GM21717 (cell line): ENCODE measurements at regions not wholly inside any gene's neighbourhood (a gene's known extent, or its start where the extent isn't known, plus 50 kb on each side); places are given as distances from the start of the nearest gene placed in this dataset.
"Not testable (repeated sequence)": the region's sequence is repeated elsewhere in the genome, so short reads cannot be mapped to it uniquely, and the experiment has no call there.

Experiments used
- ATAC-seq: cut with Tn5 transposase; IDR thresholded peaks from one replicate; pipeline ENCODE4 v1.9.1; 2021; ENCODE audit warnings: mild to moderate bottlenecking, moderate library complexity; ENCODE audit not compliant: unreplicated experiment

GRCh38 chr15:62895139-62895866 is 147.2 kb upstream of the TPM1 start:
- no peak for ATAC-seq

- ATAC-seq, result no peak
Measured at GRCh38 chr15:62895905-62896316, 146.6 kb upstream of the TPM1 start.

- no peak for ATAC-seq
Measured at GRCh38 chr15:62896380-62896866, 146.1 kb upstream of the TPM1 start.

DNA sequence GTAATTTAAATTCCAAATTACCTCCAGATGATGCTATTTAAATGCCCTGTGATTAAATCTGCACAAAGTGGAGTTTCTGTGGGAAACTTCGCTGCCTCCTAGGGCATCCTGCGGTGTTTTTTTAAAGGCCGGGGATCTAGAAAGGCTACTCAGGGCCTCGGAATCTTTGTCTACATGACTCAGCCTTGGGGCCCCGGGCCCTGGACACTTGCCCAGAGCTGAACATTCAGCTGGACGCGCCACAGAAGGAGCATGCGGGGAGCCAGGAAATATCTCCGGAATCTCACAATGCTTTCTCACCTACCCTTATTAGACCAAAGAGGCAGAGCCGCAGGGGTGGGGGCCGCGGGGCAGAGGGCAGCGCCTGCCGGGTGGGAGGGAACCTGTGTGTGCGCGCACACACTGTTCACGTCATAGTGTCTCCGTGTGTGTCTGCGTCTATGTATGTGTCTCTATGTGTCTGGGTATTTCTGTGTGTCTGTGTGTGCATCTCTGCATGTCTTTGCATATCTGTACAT is 145.5 kb upstream of the TPM1 start:
- no peak for ATAC-seq

DNA sequence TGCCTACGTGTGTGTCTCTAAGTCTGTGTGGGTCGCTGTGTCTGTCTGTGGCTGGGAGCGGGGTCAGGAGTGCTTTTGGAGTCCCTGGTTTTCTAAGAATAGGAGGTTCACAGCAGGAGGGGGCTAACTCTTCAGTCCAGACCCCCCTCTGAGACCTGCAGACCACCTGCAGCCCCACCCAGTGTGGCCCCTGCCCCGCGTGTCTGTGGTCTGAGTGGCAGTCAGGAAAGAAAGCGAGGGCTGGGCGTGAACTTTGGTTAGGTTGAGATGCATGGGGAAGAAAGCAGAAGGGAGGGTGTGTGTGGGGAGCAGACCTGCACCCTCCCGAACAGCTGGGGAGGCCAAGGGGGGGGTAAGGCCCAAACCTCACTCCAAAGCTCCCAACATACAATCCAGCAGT is 144.9 kb upstream of the TPM1 start:
- no peak for ATAC-seq

GRCh38 chr15:62899090-62899493 is 143.5 kb upstream of the TPM1 start:
- ATAC-seq, result no peak

- no peak for ATAC-seq
Measured at GRCh38 chr15:62900071-62900802, 142.3 kb upstream of the TPM1 start.

- ATAC-seq, result no peak
Measured at GRCh38 chr15:62901087-62901486, 141.5 kb upstream of the TPM1 start.

DNA sequence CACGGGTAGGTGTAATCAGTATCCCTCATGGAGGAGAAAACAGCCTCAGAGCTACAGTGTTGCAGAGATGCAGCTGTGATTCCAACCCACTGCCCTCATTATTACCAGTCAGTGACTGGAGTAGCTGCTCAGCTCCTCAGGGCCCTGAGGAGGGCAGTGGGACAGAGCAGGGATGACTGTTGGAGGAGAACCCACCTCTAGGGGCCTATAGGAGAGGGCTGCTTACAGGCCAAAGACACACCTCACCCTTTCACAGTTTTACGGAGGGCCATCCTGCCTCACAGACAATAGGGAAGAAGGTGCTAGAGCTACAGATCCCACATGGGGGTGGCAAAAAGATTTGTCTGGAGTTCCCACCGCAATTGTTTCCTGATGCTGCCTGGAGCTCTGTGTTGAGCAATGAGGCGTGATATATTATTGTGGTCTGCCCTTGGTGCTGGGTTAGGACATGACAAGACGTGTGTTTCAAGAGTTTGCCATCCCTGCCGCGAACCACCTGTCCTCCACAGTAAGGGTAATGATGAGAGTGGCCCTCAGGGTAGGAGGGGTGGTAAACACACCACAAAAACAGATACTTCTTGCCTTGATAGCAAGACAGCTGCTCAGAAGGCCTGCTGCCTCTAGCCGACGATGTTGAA is 140.5 kb upstream of the TPM1 start:
- ATAC-seq, result no peak

- ATAC-seq, result no peak
Measured at GRCh38 chr15:62902821-62903220, 139.7 kb upstream of the TPM1 start.

- ATAC-seq, result no peak
Measured at GRCh38 chr15:62903437-62903836, 139.1 kb upstream of the TPM1 start.

- ATAC-seq, result no peak
Measured at GRCh38 chr15:62904041-62904910, 138.3 kb upstream of the TPM1 start.

DNA sequence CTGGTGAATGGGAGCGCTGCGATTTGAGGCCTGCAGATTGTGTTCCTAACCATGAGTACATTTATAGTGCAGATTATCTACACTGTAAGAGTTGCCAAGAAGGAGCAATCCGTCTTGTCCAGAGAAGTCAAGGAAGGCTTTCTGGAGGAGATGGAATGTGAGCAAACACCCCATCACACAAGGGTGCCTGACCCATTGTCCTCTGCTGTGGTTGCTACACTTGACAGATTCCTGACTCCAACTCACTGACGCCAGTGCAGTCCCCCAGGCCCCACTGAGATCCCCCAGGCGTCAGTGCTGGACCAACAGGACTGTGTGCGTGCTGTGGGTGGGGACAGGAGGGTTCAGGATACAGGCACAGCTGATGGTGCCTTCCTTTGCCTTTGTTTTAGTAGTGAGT is 135.9 kb upstream of the TPM1 start:
- no peak for ATAC-seq

DNA sequence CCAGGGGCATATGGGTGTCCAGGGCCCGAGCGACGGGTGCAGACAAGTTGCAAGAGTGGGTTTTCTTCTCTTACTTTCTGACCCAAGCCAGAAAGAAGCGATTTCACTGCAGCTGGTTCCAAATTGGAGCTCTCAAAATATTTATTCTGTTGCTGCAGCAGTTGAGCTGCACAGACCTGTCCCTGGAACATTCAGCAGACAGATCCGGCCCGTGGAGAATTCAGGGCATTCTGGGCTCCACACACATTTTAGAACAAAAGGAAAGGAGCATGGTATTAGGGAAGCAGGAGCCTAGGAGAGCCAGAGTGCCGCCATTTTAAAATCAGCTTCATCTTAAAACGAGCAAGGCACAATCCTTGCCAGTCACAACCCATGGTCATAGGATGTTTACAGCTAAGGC is 135.3 kb upstream of the TPM1 start:
- ATAC-seq, result no peak

DNA sequence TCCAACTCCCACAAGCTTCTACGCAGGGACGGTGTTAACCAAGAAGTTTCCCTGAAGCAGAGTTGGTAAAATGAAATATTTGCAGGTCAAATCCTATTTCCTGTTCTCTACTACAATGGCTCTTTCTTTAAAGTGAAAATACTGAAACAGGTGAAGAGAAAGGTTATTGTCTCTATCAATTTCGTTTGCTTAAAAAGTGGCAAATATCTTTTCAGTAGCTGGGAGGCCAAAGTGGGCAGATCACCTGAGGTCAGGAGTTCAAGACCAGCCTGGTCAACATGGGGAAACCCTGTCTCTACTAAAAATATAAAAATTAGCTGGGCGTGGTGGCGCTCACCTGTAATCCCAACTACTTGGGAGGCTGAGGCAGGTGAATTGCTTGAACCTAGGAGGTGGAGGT is 134.2 kb upstream of the TPM1 start:
- ATAC-seq, result not testable (repeated sequence)

DNA sequence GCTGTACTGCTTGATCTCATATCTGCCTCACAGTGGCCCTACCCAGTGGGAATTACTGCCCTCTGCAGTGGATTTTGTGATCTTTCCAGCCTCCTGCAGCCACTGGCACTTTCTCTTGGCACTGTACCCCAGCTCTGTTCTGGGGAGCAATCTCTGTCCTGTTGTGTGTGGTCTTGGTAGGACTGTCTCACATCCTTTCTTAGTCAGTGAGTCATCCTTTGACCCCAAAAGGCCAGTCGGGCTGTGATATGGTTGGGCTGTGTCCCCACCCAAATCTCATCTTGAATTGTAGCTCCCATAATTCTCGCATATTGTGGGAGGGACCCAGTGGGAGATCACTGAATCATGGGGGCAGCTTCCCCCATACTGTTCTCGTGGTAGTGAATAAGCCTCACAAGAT is 133.3 kb upstream of the TPM1 start:
- no peak for ATAC-seq

- no peak for ATAC-seq
Measured at GRCh38 chr15:62912282-62912681, 130.3 kb upstream of the TPM1 start.

GRCh38 chr15:62912808-62913207 is 129.7 kb upstream of the TPM1 start:
- ATAC-seq, result no peak

DNA sequence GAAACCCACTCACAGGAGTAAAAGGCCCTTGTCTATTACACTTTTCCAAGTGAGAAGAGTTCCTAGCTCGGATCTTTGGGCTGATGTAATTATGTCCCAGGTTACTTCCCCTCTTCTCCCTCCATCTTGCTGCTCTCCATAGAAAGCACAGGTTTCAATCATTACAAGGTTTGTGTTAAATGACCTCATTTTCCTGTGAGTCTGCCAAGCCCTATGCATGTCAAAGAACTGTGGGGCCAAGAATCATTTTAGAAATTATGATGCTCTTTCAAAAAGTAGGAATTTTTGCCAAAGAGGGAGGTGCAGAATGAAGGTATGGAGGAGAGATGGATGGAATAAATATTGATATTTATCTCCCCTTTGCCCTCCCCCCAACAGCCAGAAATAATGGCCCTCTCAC is 129.3 kb upstream of the TPM1 start:
- ATAC-seq, result no peak

- ATAC-seq, result no peak
Measured at GRCh38 chr15:62914461-62915079, 128.0 kb upstream of the TPM1 start.
